ENCODE measurements at regions not wholly inside any gene's neighbourhood (a gene's known extent, or its start where the extent isn't known, plus 50 kb on each side); places are given as distances from the start of the nearest gene placed in this dataset.
"Not testable (repeated sequence)": the region's sequence is repeated elsewhere in the genome, so short reads cannot be mapped to it uniquely, and the experiment has no call there.

GRCh38 chr5:116858705-116859333 lies 284.2 kb upstream of the SEMA6A start:
- Histone ChIP-seq H2AK5ac (ENCODE audit: insufficient read length, low read length) (no peak overlapping the region), H3K27ac (ENCODE audit: insufficient read length, low read depth, low read length) (no peak overlapping the region), H3K9ac (ENCODE audit: extremely low read depth, insufficient read length, low read length) (no peak overlapping the region), H2BK20ac (ENCODE audit: low read depth, low read length, poor library complexity, severe bottlenecking) (no peak overlapping the region), H4K8ac (replicated peaks; ENCODE audit: insufficient read length, low read depth, low read length) (no peak overlapping the region), H4K20me1 (ENCODE audit: control insufficient read depth, insufficient read depth, insufficient read length) (no peaks in the 10 kb centered on the region), H3K9me3 (ENCODE audit: control insufficient read depth, low read depth, low read length) (no peaks in the 10 kb centered on the region), H3K4ac (ENCODE audit: low read depth, low read length) (no peak overlapping the region), H2AFZ (ENCODE audit: low read length) (no peak overlapping the region), H3T11ph (ENCODE audit: low read length) (no peak overlapping the region), H3K18ac (ENCODE audit: insufficient read length, low read depth, low read length) (no peak overlapping the region), H2BK15ac (ENCODE audit: low read depth, low read length) (no peak overlapping the region), H3K23ac (ENCODE audit: insufficient read length, low read depth, low read length) (no peak overlapping the region), H2BK120ac (ENCODE audit: low read depth, low read length, poor library complexity, severe bottlenecking) (no peak overlapping the region), H3K79me2 (ENCODE audit: insufficient read depth, low read length) (no peaks in the 10 kb centered on the region), H3K56ac (ENCODE audit: insufficient read length, low read depth, low read length) (no peak overlapping the region), H2BK12ac (ENCODE audit: insufficient read length, low read depth, low read length) (no peak overlapping the region), H4K91ac (ENCODE audit: insufficient read length, low read depth, low read length) (no peak overlapping the region), H2BK5ac (ENCODE audit: insufficient read length, low read length) (no peak overlapping the region), H4K5ac (ENCODE audit: insufficient read length, low read depth, low read length) (no peak overlapping the region), H3K4me1 (ENCODE audit: insufficient read depth, low read length) (peaks cover 7% of the 10 kb centered on the region; the same call in 1 of the 2 replicates), H3K4me2 (ENCODE audit: insufficient read depth, insufficient read length, low read length) (no peak overlapping the region), H3K79me1 (ENCODE audit: insufficient read depth, low read depth, low read length, poor library complexity, severe bottlenecking) (no peaks in the 10 kb centered on the region), H3K14ac (ENCODE audit: insufficient read depth, low read length) (no peak overlapping the region), H3K27me3 (ENCODE audit: insufficient read depth, low read length) (no peaks in the 10 kb centered on the region), H3K23me2 (ENCODE audit: insufficient read length, low read depth, low read length, poor library complexity, severe bottlenecking) (no peaks in the 10 kb centered on the region)
- Mint-ChIP-seq H3K4me1 (peaks cover 55 to 64% of the 10 kb centered on the region in 2 experiments), H3K4me3 (no peak overlapping the region), H3K9me3 (peaks cover 0 to 3% of the 10 kb centered on the region in 2 experiments; a peak in 1 of 5 replicates), H3K27me3 (ENCODE audit: low read depth) (no peaks in the 10 kb centered on the region), H3K27ac (peak overlapping the region in 1 of 3 experiments; percentile 3; a peak in 1 of 7 replicates), H3K36me3 (ENCODE audit: insufficient read depth in 1 of 3, low read depth in 3 of 3) (peaks cover 0 to 5% (median 2%) of the 10 kb centered on the region in 3 experiments; a peak in 3 of 7 replicates)
- no peak for DNase-seq
- WGBS (ENCODE audit: extremely low coverage, insufficient read length, low lambda C conversion rate), result 83% methylated on average over 1 of the region's 4 CpGs
- TF ChIP-seq CTCF (conservative IDR thresholded peaks at IDR 0.05), result no peak

- Mint-ChIP-seq H3K4me1 (peaks cover 53 to 58% of the 10 kb centered on the region in 2 experiments), H3K27ac (peak overlapping the region in 1 of 3 experiments; percentile 14; a peak in 1 of 7 replicates)
- peak overlapping the region; percentile 30 for H3K18ac ChIP-seq (ENCODE audit: insufficient read length, low read depth, low read length)
- not testable (repeated sequence) for H2BK15ac ChIP-seq (ENCODE audit: low read depth, low read length); H2BK12ac ChIP-seq (ENCODE audit: insufficient read length, low read depth, low read length); H3K27ac ChIP-seq (ENCODE audit: insufficient read length, low read depth, low read length); H4K20me1 ChIP-seq (ENCODE audit: control insufficient read depth, insufficient read depth, insufficient read length); H2BK120ac ChIP-seq (ENCODE audit: low read depth, low read length, poor library complexity, severe bottlenecking); H3K9ac ChIP-seq (ENCODE audit: extremely low read depth, insufficient read length, low read length); H3K14ac ChIP-seq (ENCODE audit: insufficient read depth, low read length); H3K79me1 ChIP-seq (ENCODE audit: insufficient read depth, low read depth, low read length, poor library complexity, severe bottlenecking); H3K9me3 Mint-ChIP-seq; H2BK5ac ChIP-seq (ENCODE audit: insufficient read length, low read length); H3K4me3 Mint-ChIP-seq; H2AK5ac ChIP-seq (ENCODE audit: insufficient read length, low read length); H3K9me3 ChIP-seq (ENCODE audit: control insufficient read depth, low read depth, low read length); H4K8ac ChIP-seq (replicated peaks; ENCODE audit: insufficient read length, low read depth, low read length); DNase-seq; H4K91ac ChIP-seq (ENCODE audit: insufficient read length, low read depth, low read length); H3K23ac ChIP-seq (ENCODE audit: insufficient read length, low read depth, low read length); H3T11ph ChIP-seq (ENCODE audit: low read length); H3K23me2 ChIP-seq (ENCODE audit: insufficient read length, low read depth, low read length, poor library complexity, severe bottlenecking); H2BK20ac ChIP-seq (ENCODE audit: low read depth, low read length, poor library complexity, severe bottlenecking); H3K4me2 ChIP-seq (ENCODE audit: insufficient read depth, insufficient read length, low read length); H3K27me3 Mint-ChIP-seq (ENCODE audit: low read depth); H3K79me2 ChIP-seq (ENCODE audit: insufficient read depth, low read length); H4K5ac ChIP-seq (ENCODE audit: insufficient read length, low read depth, low read length); H3K4me1 ChIP-seq (ENCODE audit: insufficient read depth, low read length); H3K4ac ChIP-seq (ENCODE audit: low read depth, low read length); H3K56ac ChIP-seq (ENCODE audit: insufficient read length, low read depth, low read length); H3K27me3 ChIP-seq (ENCODE audit: insufficient read depth, low read length); H3K36me3 Mint-ChIP-seq (ENCODE audit: insufficient read depth in 1 of 3, low read depth in 3 of 3); H2AFZ ChIP-seq (ENCODE audit: low read length)
- no CpG with 5 or more reads among the region's 4 CpGs for WGBS (ENCODE audit: extremely low coverage, insufficient read length, low lambda C conversion rate)
These were observed 283.4 kb upstream of the SEMA6A start for GRCh38 chr5:116858020-116858419.
